Activated B cell treated with CpG ODN at 0.5 μM for 24 hours (primary cell): ENCODE measurements at regions not wholly inside any gene's neighbourhood (a gene's known extent, or its start where the extent isn't known, plus 50 kb on each side); places are given as distances from the start of the nearest gene placed in this dataset.

Experiments
- ATAC-seq: fragments of 200-7000 bp; cut with Tn5 transposase; one replicate; pipeline ENCODE4 v1.10.0; 2021; ENCODE audit warnings: low read depth, mild to moderate bottlenecking, moderate library complexity
- CTCF ChIA-PET: fragments of 350-600 bp; sonication (Branson Sonifier 250); formaldehyde crosslinking; loops from one replicate; lab custom pipeline; 2021; ENCODE audit warnings: antibody characterized with exemption; lab: Charles Lee
- POLR2A ChIA-PET: fragments of 350-600 bp; sonication (Branson Sonifier 250); formaldehyde crosslinking; loops from one replicate; lab custom pipeline; 2021; ENCODE audit warnings: antibody characterized with exemption; lab: Charles Lee
- DNase-seq: peaks from one replicate; pipeline ENCODE4 v3.0.0; 2022
- H3K27ac Mint-ChIP-seq: one replicate; pipeline ENCODE4 v1.8.0; 2020; ENCODE audit warnings: mixed read lengths
- H3K27me3 Mint-ChIP-seq: one replicate; pipeline ENCODE4 v1.8.0; 2021; ENCODE audit warnings: mixed read lengths
- H3K36me3 Mint-ChIP-seq: one replicate; pipeline ENCODE4 v1.8.0; 2021; ENCODE audit warnings: low read depth, mixed read lengths
- H3K4me1 Mint-ChIP-seq: one replicate; pipeline ENCODE4 v1.8.0; 2021; ENCODE audit warnings: mixed read lengths
- H3K4me3 Mint-ChIP-seq: one replicate; pipeline ENCODE4 v1.8.0; 2020; ENCODE audit warnings: mild to moderate bottlenecking, mixed read lengths
- H3K9me3 Mint-ChIP-seq: one replicate; pipeline ENCODE4 v1.8.0; 2020; ENCODE audit warnings: mixed read lengths
- intact Hi-C: fragments of 100-400 bp; cut with micrococcal nuclease; formaldehyde crosslinking; loops from one replicate; pipeline ENCODE4 v1.15.1; 2024
- TF ChIP-seq, protein P1 (sequence below): fragments of 200-600 bp; IDR thresholded peaks from one replicate; pipeline ENCODE4 v1.8.0; 2022; ENCODE audit warnings: antibody characterized with exemption, mild to moderate bottlenecking

DNA sequence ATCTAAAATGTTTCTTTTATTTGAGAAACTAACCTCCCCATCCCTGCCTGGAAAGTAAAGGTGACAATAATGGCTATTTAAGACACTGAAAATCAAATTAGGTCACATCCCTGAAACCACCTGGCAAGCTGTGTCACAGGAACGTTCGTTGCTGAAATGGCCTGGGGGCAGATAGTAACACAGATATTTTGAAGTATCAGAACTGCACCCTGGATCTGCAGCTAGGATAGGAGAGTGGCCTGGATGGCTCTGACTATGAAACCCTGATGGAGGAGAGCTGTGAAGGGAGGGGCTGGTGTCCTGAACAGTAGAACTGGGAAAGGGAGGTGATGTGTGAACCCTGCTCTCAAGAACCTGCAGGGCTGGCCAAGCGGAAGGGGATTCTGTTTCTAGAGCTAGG is 648.3 kb upstream of the CFAP20DC start:
- H3K4me3 Mint-ChIP-seq, result no peak overlapping the region
- ChIA-PET POLR2A (no interaction called here), CTCF (interaction anchor here (0.6 to 1.2 kb wide), 2 partner anchors 23 to 41 kb away, joined by 3 read pairs; no protein-coding TSS in a partner anchor)
- no peaks in the 10 kb centered on the region for H3K36me3 Mint-ChIP-seq
- H3K27ac Mint-ChIP-seq, result no peak overlapping the region
- intact Hi-C loops, result no loop called here
- TF ChIP-seq, protein P1, sequence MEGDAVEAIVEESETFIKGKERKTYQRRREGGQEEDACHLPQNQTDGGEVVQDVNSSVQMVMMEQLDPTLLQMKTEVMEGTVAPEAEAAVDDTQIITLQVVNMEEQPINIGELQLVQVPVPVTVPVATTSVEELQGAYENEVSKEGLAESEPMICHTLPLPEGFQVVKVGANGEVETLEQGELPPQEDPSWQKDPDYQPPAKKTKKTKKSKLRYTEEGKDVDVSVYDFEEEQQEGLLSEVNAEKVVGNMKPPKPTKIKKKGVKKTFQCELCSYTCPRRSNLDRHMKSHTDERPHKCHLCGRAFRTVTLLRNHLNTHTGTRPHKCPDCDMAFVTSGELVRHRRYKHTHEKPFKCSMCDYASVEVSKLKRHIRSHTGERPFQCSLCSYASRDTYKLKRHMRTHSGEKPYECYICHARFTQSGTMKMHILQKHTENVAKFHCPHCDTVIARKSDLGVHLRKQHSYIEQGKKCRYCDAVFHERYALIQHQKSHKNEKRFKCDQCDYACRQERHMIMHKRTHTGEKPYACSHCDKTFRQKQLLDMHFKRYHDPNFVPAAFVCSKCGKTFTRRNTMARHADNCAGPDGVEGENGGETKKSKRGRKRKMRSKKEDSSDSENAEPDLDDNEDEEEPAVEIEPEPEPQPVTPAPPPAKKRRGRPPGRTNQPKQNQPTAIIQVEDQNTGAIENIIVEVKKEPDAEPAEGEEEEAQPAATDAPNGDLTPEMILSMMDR, result no peak
- H3K27me3 Mint-ChIP-seq, result no peaks in the 10 kb centered on the region
- ATAC-seq (no peak), DNase-seq (no peak)
- no peaks in the 10 kb centered on the region for H3K9me3 Mint-ChIP-seq
- no peaks in the 10 kb centered on the region for H3K4me1 Mint-ChIP-seq

DNA sequence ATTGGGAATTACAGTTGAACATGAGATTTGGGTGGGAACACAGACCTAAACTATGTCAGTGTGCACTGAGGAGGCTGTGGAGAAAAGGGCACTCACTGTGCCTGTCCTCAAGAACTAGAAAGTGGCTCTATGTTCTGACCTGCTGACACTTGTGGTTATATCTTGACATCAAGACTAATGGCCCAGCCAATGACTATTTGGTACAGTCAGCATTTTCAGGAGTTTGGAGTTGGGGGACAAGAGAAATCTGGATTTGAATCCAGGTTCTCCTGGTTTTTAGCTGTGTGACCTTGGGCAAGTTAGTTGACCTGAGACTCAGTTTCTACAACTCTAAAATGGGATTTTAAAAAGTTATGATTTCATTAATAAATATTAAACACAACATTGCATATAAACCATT is 647.0 kb upstream of the CFAP20DC start:
- Mint-ChIP-seq H3K4me1 (peaks cover 5% of the 10 kb centered on the region), H3K27ac (no peak overlapping the region), H3K4me3 (no peak overlapping the region), H3K36me3 (no peaks in the 10 kb centered on the region), H3K27me3 (no peaks in the 10 kb centered on the region), H3K9me3 (no peaks in the 10 kb centered on the region)
- POLR2A ChIA-PET, result no interaction called here
- TF ChIP-seq, protein P1, result no peak
- ATAC-seq (no peak), DNase-seq (no peak)
- CTCF ChIA-PET, result no interaction called here
- intact Hi-C loops, result no loop called here

DNA sequence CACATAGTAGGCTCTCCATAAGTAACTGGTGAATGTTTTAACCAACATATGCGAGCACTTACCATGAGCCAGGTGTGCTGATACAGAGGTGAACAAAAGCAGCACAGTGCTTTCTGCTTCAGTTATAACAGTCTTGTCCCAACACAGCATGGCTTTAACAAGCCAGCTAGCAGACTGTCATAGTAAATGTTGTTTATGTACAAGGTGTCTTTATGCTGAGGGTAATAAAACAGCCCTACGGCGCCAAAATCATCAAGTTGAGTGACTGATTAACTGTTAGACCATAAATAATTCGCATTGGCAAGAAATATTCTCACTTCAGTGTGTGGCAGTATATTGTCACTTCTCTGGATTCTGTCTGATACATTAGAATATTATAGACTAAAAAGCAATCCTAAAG is 646.0 kb upstream of the CFAP20DC start:
- no peak for DNase-seq
- no peak overlapping the region for H3K4me3 Mint-ChIP-seq
- CTCF ChIA-PET, result no interaction called here
- intact Hi-C loops, result no loop called here
- H3K4me1 Mint-ChIP-seq, result peaks cover 10% of the 10 kb centered on the region
- no peaks in the 10 kb centered on the region for H3K27me3 Mint-ChIP-seq
- no peaks in the 10 kb centered on the region for H3K36me3 Mint-ChIP-seq
- TF ChIP-seq, protein P1, result no peak
- no peak for ATAC-seq
- no peaks in the 10 kb centered on the region for H3K9me3 Mint-ChIP-seq
- no peak overlapping the region for H3K27ac Mint-ChIP-seq
- POLR2A ChIA-PET, result no interaction called here

DNA sequence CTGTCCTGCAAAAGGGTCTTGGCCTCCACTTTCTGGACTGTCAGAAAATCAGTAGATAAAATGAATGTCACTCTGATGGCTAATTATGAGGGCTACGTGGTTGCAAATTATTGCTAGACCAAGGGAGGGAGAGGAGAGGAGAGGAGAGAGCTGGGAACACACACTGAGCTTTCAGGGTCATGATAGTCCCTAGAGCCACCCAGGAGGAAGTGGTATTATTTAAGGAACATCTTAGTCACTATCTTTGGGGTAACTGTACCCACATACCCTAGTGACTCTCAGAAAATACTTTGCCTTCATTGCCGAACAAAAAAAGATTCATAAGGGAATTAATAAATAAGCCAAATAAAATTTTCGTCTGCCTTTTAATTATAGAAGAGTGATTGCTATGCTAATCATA is 642.3 kb upstream of the CFAP20DC start:
- Mint-ChIP-seq H3K36me3 (no peaks in the 10 kb centered on the region), H3K27ac (no peak overlapping the region), H3K27me3 (no peaks in the 10 kb centered on the region), H3K4me1 (peaks cover 10% of the 10 kb centered on the region), H3K4me3 (no peak overlapping the region), H3K9me3 (no peaks in the 10 kb centered on the region)
- TF ChIP-seq, protein P1, result no peak
- POLR2A ChIA-PET, result no interaction called here
- no peak for DNase-seq
- ATAC-seq, result no peak
- intact Hi-C loops, result no loop called here
- CTCF ChIA-PET, result no interaction called here

DNA sequence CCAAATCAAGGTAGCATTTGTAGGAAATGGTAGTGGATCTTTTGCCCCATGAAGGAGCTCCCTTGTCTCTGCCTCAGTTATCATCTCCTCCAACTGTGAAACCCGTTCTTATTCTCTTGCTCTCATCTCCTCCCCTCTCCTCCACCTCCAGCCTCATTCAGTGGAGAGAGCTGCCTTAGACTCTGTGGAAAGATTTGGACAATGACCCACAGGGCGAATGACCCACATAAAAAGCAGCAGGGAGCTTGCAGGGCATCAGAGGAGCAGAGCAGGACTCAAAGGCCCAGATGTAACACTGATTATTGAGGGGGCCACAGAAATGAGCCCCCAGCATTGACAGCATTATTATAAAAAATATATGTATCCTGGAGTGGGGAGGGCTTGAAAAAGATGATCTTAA is 641.1 kb upstream of the CFAP20DC start:
- TF ChIP-seq, protein P1, result no peak
- Mint-ChIP-seq H3K27ac (no peak overlapping the region), H3K4me1 (peaks cover 10% of the 10 kb centered on the region), H3K9me3 (no peaks in the 10 kb centered on the region), H3K4me3 (no peak overlapping the region), H3K27me3 (no peaks in the 10 kb centered on the region), H3K36me3 (no peaks in the 10 kb centered on the region)
- POLR2A ChIA-PET, result no interaction called here
- ATAC-seq (no peak), DNase-seq (no peak)
- intact Hi-C loops, result no loop called here
- CTCF ChIA-PET, result no interaction called here
